Parathyroid adenoma (tissue), 2 donors: ENCODE measurements at regions not wholly inside any gene's neighbourhood (a gene's known extent, or its start where the extent isn't known, plus 50 kb on each side); places are given as distances from the start of the nearest gene placed in this dataset.

Source experiments
- H2AFZ ChIP-seq: fragments of 300-600 bp; sonication (generic); one replicate; pipeline ENCODE4 v1.7.0; 2017; ENCODE audit warnings: antibody characterized with exemption, mild to moderate bottlenecking
- H3K27ac ChIP-seq: fragments of 300-600 bp; sonication (generic); one replicate; pipeline ENCODE4 v1.7.0; 2017
- H3K27me3 ChIP-seq: fragments of 300-600 bp; sonication (generic); one replicate; pipeline ENCODE4 v1.7.0; 2017; ENCODE audit warnings: low read length; ENCODE audit not compliant: control insufficient read depth, insufficient read depth
- H3K36me3 ChIP-seq: fragments of 300-600 bp; sonication (generic); one replicate; pipeline ENCODE4 v1.7.0; 2017; ENCODE audit warnings: low read length; ENCODE audit not compliant: control insufficient read depth, insufficient read depth
- H3K4me1 ChIP-seq: fragments of 300-600 bp; sonication (generic); one replicate; pipeline ENCODE4 v1.7.0; 2017; ENCODE audit warnings: control low read depth
- H3K4me2 ChIP-seq: fragments of 300-600 bp; sonication (generic); one replicate; pipeline ENCODE4 v1.7.0; 2017; ENCODE audit warnings: low read length
- H3K4me3 ChIP-seq: fragments of 300-600 bp; sonication (generic); one replicate; pipeline ENCODE4 v1.7.0; 2017; ENCODE audit warnings: low read depth, low read length
- H3K79me2 ChIP-seq: fragments of 300-600 bp; sonication (generic); one replicate; pipeline ENCODE4 v1.7.0; 2017; ENCODE audit warnings: control low read depth
- H3K9ac ChIP-seq: fragments of 300-600 bp; sonication (generic); one replicate; pipeline ENCODE4 v1.7.0; 2017; ENCODE audit warnings: mild to moderate bottlenecking
- H3K9me3 ChIP-seq: fragments of 300-600 bp; sonication (generic); one replicate; pipeline ENCODE4 v1.7.0; 2017; ENCODE audit warnings: low read length; ENCODE audit not compliant: control insufficient read depth
- TF ChIP-seq, protein P1 (sequence below): fragments of 300-600 bp; sonication (generic); IDR thresholded peaks from one replicate; pipeline ENCODE4 v1.7.0; 2017; ENCODE audit warnings: antibody characterized with exemption, mild to moderate bottlenecking
- donor health status: primary hyperparathyroidism.

DNA sequence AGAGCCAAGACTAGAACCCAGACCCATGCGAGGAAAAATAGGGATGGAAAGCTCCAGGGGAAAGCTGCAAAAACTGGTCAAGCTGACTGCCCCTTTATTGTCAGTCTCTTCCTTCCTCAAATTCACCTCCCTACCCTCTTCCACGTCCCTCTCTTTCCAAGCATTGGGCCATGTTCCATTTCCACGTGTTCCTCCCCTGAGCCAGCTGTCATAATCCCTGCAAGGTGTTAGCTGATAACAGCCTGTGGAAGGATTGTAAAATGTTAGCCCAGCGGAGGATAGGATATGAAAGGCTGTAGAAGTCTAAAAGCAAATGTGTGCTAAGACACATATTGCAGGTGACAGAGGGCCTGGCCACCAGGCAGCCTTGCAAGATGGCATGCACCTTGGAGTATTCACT lies 88.0 kb upstream of the MAX start:
- Histone ChIP-seq H3K4me3 (no peak overlapping the region), H3K27ac (no peak overlapping the region), H3K79me2 (no peaks in the 10 kb centered on the region), H3K9ac (no peak overlapping the region), H3K9me3 (no peaks in the 10 kb centered on the region), H3K4me1 (no peaks in the 10 kb centered on the region), H3K27me3 (no peaks in the 10 kb centered on the region), H3K36me3 (no peaks in the 10 kb centered on the region), H3K4me2 (no peak overlapping the region), H2AFZ (no peak overlapping the region)
- TF ChIP-seq, protein P1, sequence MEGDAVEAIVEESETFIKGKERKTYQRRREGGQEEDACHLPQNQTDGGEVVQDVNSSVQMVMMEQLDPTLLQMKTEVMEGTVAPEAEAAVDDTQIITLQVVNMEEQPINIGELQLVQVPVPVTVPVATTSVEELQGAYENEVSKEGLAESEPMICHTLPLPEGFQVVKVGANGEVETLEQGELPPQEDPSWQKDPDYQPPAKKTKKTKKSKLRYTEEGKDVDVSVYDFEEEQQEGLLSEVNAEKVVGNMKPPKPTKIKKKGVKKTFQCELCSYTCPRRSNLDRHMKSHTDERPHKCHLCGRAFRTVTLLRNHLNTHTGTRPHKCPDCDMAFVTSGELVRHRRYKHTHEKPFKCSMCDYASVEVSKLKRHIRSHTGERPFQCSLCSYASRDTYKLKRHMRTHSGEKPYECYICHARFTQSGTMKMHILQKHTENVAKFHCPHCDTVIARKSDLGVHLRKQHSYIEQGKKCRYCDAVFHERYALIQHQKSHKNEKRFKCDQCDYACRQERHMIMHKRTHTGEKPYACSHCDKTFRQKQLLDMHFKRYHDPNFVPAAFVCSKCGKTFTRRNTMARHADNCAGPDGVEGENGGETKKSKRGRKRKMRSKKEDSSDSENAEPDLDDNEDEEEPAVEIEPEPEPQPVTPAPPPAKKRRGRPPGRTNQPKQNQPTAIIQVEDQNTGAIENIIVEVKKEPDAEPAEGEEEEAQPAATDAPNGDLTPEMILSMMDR, result no peak

- Histone ChIP-seq H3K79me2 (no peaks in the 10 kb centered on the region), H3K4me2 (no peak overlapping the region), H3K36me3 (no peaks in the 10 kb centered on the region), H3K27ac (no peak overlapping the region), H2AFZ (no peak overlapping the region), H3K27me3 (no peaks in the 10 kb centered on the region), H3K9me3 (no peaks in the 10 kb centered on the region), H3K4me3 (no peak overlapping the region), H3K4me1 (no peaks in the 10 kb centered on the region), H3K9ac (no peak overlapping the region)
- TF ChIP-seq, protein P1, result no peak
Observed at GRCh38 chr14:65191716-65192115, 89.4 kb upstream of the MAX start.

GRCh38 chr14:65192686-65193085 lies 90.4 kb upstream of the MAX start:
- Histone ChIP-seq H3K9ac (no peak overlapping the region), H3K36me3 (no peaks in the 10 kb centered on the region), H3K4me3 (no peak overlapping the region), H3K27me3 (no peaks in the 10 kb centered on the region), H3K4me2 (no peak overlapping the region), H2AFZ (no peak overlapping the region), H3K9me3 (no peaks in the 10 kb centered on the region), H3K79me2 (no peaks in the 10 kb centered on the region), H3K27ac (no peak overlapping the region), H3K4me1 (no peaks in the 10 kb centered on the region)
- TF ChIP-seq, protein P1, result no peak

DNA sequence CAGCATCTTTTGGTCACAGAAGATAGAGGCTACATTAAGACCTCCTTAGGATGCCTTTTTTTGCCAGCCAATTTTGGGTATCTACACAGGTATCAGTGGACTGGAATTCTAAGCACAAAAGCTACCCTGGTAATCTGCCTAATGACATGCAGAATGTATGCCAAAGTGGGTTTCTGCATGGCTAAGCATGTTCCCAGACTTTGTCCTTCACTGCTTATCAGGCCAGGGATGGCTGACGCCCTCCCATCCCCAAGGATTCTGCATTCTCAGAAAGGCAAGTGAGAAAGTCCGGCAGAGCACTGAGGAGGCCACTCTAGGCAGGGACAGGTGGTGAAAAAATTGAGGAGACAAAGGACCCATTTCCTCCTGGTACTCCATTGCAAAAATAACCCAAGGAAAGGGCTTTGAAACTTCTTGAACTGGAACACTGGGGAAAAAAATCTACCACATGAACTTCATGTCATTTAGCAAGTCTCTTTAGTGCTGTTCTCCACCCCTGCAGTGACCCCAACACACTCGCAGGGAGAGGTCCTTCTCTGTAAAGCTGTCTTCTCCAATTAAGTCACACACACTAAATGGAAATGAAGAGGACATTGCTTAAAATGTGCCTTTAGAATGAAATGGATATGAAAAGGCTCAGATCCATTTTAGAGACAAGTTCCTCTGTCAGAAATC lies 91.7 kb upstream of the MAX start:
- Histone ChIP-seq H3K9ac (no peak overlapping the region), H3K4me2 (no peak overlapping the region), H3K9me3 (no peaks in the 10 kb centered on the region), H3K27ac (no peak overlapping the region), H3K27me3 (no peaks in the 10 kb centered on the region), H3K36me3 (no peaks in the 10 kb centered on the region), H3K79me2 (no peaks in the 10 kb centered on the region), H2AFZ (no peak overlapping the region), H3K4me1 (no peaks in the 10 kb centered on the region), H3K4me3 (no peak overlapping the region)
- TF ChIP-seq, protein P1, result no peak

DNA sequence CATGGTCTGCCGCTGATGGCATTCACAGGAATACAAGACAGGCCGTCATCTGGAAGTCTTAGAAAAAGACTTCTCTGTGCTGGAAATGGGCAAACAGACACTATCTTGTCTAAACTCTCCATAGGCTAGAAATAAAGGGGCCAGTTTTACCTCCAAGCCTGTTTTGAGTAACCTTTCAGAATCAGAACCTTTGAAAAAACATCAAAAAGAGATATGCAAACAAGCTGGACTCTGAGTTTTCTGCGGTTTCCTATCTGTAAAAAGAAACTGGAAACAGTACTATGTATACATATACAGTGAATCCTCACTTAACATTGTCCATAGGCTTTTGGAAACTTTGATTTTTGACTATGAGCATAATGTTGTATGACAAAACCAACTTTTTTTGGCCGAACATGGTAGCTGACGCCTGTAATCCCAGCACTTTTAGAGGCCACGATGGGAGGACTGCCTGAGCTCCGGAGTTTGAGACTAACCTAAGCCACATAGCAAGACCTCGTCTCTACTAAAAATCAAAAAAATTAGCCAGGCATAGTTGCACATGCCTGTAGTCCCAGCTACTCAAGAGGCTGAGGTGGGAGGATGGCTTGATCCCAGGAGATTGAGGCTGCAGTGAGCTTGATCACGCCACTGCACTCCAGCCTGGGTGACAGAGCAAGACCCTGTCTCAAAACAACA lies 92.9 kb upstream of the MAX start:
- no peaks in the 10 kb centered on the region for H3K36me3 ChIP-seq
- no peaks in the 10 kb centered on the region for H3K4me1 ChIP-seq
- no peak overlapping the region for H3K4me2 ChIP-seq
- no peaks in the 10 kb centered on the region for H3K9me3 ChIP-seq
- H3K27ac ChIP-seq, result no peak overlapping the region
- TF ChIP-seq, protein P1, result no peak
- H3K27me3 ChIP-seq, result no peaks in the 10 kb centered on the region
- no peak overlapping the region for H3K9ac ChIP-seq
- H2AFZ ChIP-seq, result no peak overlapping the region
- no peaks in the 10 kb centered on the region for H3K79me2 ChIP-seq
- H3K4me3 ChIP-seq, result no peak overlapping the region
